ENCODE measurements at regions not wholly inside any gene's neighbourhood (a gene's known extent, or its start where the extent isn't known, plus 50 kb on each side); places are given as distances from the start of the nearest gene placed in this dataset.

DNA sequence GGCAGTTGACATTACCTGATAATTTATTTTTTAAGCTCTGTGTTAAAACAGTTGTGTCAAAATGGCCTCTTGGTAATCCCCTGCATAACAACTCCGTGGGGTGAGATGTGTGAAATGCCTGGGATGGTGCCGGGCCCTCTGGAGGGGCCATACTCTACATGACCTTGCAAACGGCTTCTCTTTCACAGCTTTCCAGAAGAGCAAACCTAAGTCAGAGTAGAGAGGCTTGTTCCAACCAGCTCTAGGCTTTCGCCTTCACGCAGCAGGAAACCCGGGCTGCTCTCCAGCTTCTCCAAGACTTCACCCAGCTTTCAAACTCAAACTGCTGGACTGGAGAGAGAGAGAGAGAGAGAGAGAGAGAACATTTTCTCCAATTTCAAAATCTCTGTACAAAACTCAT is 120.1 kb downstream of the SNX18 start:
- DNase-seq, result no peak

DNA sequence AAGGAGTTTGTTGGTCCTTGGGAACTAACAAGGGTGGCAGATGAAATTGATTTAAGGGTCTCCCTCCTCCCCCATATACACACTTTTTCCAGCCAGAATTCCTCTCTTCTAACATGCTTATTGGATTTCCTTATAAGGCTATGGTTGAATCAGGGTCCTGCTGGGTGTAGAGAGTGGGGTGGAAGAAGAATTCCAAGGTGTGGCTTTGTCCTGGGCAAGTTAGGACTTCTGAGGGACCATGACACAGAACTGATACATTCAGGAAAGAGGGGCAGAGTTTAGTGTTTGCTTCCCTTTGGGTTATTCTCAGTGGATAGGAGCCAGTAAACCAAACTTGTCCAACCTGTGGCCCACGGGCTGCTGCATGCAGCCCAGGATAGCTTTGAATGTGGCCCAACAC is 116.5 kb downstream of the SNX18 start:
- DNase-seq, result no peak

DNA sequence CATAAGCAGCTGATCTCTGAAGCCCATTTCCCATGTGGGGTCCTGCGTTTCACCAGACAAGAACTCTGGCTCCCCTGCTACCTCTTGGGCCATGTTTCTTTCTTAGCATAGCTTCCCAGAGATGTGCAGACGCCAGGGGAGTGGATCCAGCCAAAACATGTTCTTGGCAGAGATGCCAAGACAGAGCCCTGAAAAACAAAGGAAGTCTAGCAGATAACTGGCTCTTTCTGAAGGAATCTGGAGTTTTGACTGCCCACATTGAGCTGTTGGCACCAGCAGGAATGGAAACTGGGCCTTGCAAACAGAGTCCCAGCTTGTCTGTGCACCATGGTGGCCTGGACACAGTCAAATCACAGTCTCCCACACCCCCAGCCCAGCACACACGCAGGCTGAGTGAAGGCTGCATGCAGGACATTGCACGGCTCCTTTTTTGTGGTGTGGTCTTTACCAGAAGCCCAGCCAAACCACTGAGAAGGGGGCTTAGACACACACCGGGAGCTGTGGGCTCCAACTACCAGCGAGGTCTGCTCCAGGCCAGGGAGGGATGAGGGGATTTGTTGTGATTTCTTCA is 114.7 kb downstream of the SNX18 start:
- DNase-seq, result no peak

DNA sequence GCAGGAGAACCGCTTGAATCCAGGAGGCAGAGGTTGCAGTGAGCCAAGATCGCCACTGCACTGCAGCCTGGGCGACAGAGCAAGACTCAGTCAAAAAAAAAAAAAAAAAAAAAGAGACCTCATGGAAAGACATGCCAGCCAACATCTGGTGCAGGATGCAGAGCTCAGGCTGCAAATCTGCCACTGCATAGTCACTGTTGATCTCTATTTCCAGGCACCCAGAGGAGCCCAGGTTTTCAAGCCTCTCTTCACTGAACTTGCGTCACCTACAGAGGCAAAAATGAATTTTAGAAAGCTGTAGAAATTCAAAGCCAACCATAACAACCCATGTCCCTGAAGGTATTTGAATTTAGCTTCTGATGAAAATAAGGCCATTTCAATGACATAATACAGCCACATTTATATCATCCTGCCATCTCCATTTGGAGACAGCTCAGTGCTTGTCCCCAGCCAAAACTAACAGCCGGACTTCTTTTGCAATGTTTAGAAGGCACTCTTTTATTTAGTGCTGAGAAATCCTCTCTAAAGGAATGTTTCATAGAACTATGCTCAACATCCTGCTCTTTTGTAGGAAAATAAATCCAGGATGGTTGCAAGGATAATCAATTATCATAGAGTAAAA is 113.3 kb downstream of the SNX18 start:
- no peak for DNase-seq

DNA sequence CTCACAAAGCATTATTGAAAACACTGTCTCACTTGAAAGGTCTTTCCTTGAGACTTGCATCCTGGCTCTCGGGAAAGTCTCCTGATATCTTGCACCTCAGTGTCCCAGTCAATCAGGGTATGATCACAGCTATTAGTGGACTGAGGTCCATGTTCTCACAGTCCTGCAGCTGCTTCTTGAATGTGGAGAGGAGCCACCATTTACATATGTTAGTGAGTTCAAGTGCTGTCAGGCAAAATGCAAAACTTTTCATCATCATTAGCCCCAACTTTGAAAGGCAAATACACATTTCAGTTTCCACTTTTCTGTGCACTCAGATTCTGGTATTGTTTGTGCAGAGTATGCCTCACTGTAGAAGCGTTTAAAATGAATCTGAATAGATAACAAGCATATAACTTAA is 111.6 kb downstream of the SNX18 start:
- no peak for DNase-seq

DNA sequence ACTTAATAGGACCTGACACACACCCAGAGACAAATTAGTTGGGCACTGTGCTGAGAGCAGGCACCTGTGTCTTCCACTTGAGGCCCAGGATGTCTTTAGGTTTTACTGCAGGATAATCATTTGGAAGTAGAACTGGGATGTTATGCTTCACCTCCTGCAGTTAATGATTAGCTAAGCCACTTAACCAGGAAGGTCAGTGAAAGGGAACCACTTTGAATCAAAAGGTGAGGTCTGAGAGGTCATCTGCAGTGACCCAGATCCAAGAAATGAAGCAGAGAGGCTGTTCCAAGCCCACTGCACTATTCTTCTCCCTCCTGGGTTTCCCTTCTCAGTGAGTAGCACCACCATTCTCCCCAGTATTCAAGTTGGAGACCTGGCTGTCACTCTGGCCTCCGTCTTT is 110.5 kb downstream of the SNX18 start:
- no peak for DNase-seq

DNA sequence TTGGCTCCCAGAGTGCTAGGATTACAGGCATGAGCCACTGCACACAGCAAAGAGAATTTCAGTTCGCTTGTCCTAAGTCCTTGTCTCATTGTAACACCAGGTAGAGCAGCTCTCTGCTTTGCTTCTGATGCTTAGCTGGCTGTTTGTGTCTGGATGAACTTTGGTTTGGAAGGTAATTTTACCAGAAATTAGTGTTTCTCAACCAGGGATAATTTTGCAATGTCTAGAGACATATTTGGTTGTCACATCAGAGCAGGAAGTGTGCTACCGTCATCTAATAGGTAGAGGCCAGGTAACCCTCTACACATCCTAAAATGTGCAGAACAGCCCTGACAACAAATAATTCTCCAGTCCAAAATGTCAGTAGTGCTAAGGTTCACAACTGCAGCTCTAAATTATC is 108.8 kb downstream of the SNX18 start:
- no peak for DNase-seq

DNA sequence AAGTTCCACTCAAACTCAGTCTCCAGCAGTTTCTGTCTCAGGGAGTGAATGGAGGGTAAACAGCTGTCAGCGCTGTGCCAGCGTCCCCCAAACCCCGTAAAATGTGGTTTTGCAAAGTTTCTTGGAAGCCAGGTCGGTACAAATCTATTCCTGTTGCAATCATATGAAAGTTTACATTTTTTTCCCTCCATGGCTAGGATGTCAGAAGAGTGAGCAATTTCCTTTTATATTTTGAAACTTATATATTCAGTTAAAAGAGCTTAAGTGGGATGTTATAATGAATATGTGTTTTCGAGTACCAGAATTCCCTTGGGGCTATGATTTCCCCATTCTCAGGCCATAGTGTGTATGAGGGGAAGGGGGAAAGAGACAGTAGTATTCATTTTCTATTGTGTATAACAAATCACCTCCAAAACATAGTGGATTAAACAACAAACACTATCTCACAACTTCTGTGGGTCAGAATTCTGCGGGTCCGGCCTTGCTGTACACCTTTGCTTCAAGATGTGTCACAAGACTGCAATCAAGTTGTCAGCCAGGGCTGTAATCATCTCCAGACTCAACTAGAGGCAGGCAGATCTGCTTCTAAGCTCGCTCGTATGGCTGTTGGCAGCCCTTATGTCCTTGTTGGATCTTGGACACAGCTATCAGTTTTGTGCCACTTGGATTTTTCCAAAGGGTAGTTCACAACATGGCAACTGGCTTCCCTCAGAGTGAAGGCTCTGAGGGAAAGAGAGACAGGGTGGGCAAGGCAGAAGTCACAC is 107.4 kb downstream of the SNX18 start:
- no peak for DNase-seq

DNA sequence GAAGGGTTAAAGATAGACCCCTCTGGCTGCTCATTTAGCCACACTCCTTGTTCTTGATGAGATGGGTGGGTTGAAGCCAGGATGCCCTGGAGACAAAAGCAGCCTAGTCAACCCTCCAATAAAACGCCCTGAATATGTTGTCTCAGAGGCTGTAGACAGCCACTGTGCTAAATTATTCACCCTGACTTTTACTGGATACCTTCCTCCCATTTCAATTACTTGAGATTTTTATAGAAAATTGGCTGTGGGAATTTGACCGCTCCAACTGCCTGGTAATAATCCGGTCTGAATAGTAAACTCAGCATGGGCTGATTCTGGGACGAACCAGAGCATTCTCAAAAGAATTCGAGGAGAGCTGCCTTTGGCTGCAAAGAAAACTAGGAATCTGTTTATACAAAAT is 104.2 kb downstream of the SNX18 start:
- DNase-seq, result no peak

DNA sequence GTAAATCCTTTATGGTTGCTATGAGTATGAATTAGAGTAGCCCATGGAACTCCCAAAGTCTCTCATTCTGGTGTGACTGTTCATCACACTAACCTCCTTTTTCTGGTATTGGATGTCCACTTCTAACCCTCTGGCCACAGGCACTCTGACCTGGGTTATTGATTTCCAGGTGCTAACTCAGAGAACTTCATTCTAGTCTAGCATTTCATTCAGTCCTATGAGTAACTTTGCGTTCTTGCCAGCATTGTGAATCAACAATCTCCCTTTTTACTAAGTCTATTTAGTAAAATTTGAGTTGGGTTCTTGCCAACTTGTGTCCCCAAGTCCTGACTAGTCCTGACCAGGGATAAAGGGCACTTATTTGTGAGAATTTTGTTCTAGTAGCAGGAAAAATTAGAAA is 103.5 kb downstream of the SNX18 start:
- no peak for DNase-seq

DNA sequence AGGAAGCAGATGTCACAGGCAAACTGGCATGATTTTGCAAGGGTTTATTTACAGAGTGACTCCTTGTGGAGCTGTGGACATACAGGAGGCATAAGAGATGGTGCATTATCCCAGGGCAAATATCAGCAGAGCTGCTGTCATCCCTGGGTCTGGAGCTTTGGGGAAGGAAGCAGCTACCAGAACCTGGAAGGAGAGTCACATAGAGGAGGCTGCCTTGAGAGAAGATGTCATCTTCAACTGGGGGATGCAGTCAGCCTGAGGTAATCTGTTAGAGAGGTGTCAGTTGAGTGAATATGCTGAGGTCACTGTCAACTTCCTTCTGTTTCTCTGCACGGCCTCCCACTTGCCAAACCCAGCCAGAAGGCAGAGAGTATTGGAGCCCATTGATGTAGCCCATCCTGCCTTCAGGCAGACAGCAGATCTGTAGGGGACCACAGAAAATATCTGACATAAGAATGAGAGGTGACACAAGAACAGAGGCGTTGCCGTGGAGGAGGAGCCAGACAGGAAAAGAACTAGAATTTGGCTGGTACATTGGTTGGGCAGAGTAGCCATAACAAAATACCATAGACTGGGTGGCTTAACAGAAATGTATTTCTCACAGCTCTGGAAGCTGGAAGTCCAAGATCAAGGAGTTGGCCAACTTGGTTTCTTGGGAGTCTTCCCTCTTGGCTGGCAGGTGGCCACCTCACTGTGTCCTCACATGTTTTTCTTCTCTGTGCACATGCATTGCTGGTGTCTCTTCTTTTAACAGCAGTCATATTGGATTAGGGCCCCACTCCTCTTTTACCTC is 102.8 kb downstream of the SNX18 start:
- DNase-seq, result no peak

DNA sequence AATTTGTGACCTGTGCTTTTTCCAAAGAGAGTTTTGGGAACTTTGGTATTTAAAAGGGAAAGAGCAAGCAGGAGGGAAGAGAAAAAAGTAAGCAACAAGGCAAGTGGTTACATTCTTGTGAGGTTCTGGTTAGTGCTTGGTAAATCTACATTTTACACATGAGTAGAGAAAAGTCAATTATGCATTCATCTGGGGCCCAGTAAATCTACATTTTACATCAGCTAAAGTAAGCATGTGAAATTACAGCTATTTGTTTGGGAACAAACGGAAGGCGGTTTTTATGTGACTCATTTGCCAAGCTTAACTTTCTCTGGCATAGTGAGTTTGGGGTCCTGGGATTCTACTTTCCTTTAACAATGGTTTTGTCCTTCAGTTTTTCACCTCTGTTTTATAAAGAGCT is 102.2 kb downstream of the SNX18 start:
- DNase-seq, result no peak

DNA sequence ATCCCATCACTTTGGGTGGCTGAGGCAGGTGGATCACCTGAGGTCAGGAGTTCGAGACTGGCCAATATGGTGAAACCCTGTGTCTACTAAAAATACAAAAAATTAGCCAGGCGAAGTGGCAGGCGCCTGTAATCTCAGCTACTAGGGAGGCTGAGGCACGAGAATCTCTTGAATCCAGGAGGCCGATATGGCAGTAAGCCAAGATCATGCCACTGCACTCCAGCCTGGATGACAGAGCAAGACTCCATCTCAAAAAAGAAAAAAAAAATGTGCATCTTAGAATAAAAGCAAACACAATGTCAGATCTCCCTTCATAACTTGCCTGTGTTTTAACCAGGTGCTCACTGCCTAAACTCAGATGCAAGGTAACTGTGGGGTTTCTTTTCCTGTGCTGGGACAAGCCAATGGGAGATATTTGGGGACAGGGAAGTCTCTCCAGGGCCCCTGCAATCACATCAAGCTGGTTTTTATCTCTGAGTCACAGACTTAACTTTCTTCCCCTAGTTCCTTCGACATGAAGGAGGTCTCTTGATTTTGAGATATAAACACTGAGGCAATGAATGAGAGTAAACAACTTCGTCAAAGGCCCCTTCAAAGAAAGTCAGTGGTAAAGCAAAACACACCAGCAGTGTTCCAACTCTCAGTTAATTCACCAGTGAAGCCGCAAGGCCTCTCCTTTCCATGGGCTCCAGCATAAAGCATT is 99.1 kb downstream of the SNX18 start:
- DNase-seq, result no peak

DNA sequence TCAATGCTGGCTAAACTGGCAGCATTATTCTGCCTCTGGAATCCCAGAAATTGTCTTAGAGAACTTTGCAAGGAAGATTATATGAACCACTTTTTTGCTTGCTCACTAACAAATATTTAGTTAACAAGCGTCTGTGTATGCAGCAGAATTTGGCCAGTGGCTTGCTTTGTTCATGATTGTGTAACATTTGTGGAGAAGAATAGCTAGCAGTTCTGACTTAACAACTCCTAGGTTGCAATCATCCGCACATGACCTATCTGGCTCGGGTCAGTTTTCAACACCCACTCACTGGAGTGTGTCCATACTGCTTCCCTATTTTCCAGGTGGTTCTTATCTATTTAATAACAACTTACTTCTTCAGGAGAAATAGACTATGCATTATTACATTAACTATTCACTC is 98.5 kb downstream of the SNX18 start:
- DNase-seq, result no peak

DNA sequence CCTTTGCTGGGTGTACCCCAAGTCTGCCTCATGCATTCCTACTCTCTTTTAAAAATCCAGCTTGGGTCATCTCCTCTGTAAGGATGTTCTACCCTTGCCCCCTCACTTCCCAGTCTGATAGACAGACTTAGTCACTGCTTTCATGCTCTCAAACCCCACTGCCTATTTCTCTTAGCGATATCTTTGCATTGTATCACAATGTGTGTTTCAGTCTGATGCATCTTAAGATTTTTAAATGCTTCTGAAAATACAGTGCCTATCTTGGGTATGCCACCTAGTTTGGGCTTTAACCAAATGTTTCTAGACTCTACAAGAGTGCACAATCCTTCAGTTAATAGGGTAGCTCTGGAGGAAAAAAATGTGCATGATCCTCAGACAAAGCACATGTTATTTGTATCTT is 97.8 kb downstream of the SNX18 start:
- DNase-seq, result no peak

DNA sequence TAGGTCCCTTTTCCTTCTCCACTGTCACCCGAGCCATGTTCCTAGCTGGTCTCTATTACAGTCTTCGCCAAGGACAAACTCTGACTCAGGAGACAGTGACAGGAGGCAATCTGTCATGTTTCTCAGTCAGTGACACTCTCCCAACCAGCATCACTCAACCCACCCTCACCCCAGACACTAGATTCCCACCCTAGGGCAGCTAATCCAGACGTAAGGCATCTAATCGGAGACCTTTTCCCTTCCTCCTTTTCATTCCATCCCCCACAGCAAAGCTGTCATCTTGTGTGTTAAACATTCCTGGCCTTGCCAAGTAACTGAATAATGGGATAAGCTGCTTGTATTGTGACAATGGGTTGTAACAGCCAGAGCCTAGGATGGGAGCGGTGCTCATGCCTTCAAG is 95.2 kb downstream of the SNX18 start:
- DNase-seq, result no peak

DNA sequence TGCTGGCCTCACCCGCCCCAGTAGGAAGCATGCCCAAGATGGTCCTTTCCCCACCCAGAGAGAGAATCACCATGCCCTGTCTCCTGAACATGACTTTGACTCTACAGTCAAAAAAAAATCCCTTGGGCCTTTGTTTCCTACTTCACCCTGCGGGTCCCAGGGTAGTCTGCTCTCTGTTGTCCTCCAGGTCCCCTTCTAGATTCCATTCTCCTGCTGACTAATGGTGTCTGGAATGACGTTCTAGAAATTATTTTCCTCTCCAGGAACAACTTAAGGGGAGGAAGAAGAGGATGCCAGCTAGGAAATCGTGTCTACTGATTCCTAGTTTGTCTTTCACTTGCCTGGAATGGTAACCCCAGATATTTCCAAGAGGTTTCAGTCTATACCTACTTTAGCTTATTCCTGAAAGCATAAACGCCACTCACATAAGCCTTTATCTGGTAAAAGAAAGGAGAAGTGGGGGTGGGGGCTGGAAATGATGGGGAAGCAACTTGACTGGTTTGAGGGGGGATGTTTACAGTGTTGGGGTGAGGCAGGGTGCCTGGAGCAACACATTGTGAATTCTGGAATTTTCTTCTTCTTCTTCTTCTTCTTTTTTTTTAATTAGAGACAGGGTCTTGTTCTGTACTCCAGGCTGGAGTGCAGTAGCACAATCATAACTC is 93.9 kb downstream of the SNX18 start:
- no peak for DNase-seq

DNA sequence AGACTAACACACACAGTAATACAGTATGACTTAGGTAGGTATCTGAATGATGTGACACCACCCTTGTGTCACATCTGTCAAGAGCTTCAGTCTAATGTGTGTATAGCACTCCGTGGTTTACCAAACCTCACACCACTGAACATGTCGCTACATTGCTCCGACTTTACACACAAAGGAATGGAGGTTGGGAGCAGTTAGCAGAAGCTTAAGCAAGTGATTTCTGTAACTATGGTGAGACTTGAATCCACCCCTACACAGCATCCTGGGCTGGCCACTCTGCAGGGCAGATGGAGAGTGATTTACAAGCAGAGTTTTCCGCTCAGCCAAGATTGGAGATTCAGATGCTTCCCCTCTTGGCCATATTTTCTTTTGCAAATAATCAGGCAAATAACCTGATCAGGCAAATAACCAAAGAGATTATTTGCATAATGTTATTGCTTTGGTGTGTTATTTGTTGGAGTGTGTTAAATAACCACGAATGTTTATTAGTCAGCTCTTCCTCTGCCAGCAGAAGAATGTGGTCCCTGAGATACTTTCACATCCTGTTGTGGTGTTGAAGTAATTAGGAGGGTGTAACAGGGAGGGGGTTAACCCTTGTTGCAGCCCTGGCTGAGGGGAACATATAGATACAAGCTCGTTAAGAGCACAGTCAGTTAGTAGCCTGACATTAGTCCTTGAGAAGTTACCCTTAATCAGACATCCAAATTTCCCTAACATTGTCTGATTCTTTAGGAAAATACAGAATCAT is 92.8 kb downstream of the SNX18 start:
- DNase-seq, result peak; percentile 42

DNA sequence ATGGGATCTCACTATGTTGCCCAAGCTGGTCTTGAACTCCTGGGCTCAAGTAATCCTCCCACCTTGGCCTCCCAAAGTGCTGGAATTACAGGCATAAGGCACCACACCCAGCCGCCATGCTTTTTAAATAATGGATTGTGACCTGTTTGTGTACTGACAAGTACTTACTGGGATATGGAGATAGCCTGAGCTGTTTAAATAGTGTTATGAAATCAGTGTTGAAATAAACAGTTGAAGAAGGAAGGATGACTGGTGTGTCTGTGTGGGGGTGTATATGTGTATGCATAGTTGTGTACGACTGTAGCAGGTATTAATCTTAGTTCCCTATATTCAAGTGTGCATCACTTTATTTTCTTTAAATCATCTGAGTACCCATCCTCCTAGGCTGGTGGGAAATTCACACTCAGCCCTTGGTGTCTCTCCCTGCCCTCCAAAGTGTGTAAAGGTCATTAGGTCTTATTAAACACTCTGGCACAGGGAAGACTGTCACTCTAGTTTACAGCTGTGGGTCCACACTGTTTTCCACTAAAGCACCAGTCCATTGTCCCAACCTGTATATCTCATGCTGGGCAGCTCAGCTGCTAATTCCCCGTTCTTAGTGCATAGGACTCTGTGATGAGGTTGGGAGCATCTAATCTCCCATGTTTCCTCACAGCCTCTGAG is 91.0 kb downstream of the SNX18 start:
- DNase-seq, result peak; percentile 3

DNA sequence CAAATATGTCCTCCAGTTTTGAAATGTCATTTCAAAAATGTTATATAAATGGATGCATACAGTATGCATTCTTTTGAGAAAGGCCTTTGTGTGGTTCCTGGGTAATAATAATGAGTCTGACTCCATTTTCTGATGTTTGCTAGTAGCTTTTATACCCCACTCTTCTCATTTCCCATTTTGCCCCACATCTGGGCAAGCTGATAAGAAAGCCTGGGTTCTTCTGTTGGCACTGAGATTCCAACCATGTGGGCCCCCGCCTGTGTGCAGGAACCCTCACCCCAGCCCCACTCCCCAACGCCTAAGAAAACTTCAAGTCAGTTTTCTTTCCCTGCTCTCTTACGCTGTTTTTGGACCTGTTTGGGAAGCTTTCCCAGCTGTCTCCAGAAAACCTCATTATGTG is 89.4 kb downstream of the SNX18 start:
- no peak for DNase-seq

DNA sequence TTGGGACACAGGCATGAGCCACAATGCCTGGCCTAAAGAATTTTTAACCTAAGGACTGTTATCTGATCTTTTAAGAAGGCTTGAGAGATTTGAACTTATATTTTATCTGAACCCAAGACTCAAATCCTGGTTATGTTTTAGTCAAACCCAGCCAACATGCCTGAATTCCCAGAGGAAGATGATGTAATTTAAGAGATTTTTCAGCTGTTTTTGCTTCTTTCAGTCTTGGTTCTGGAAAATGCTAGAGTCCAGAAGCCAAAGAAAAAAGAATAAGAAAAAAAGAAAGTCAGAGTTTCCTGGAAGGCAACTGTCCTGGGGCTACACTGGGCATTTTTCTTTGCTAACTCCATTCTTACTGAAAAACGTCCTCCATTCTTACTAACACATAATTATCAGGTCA is 85.8 kb downstream of the SNX18 start:
- no peak for DNase-seq
